GM21619 (cell line): ENCODE measurements at regions not wholly inside any gene's neighbourhood (a gene's known extent, or its start where the extent isn't known, plus 50 kb on each side); places are given as distances from the start of the nearest gene placed in this dataset.
A peak's percentile ranks its signal among the peaks of the same experiment; 100 is the strongest.

Experiments used
- ATAC-seq: cut with Tn5 transposase; IDR thresholded peaks from one replicate; pipeline ENCODE4 v1.9.1; 2021; ENCODE audit not compliant: unreplicated experiment

GRCh38 chr11:32200136-32200847, 109.4 kb downstream of the RCN1 start:
- ATAC-seq, result no peak

- no peak for ATAC-seq
These were observed 113.9 kb downstream of the RCN1 start for GRCh38 chr11:32204751-32205150.

- no peak for ATAC-seq
These were observed 119.7 kb downstream of the RCN1 start for GRCh38 chr11:32210556-32210955.

GRCh38 chr11:32213223-32213622, 122.3 kb downstream of the RCN1 start:
- ATAC-seq, result peak; percentile 54

GRCh38 chr11:32215157-32215556, 124.3 kb downstream of the RCN1 start:
- ATAC-seq, result no peak

GRCh38 chr11:32216749-32217148, 125.9 kb downstream of the RCN1 start:
- no peak for ATAC-seq

- no peak for ATAC-seq
These were observed 128.4 kb downstream of the RCN1 start for GRCh38 chr11:32219320-32219719.

- no peak for ATAC-seq
These were observed 130.7 kb downstream of the RCN1 start for GRCh38 chr11:32221476-32222032.

- ATAC-seq, result no peak
These were observed 133.7 kb downstream of the RCN1 start for GRCh38 chr11:32224580-32224979.

GRCh38 chr11:32225571-32226285, 134.9 kb downstream of the RCN1 start:
- ATAC-seq, result no peak

GRCh38 chr11:32226480-32226879, 135.6 kb downstream of the RCN1 start:
- no peak for ATAC-seq

- ATAC-seq, result no peak
These were observed 138.8 kb downstream of the RCN1 start for GRCh38 chr11:32229576-32230240.

- peak; percentile 88 for ATAC-seq
These were observed 141.1 kb downstream of the RCN1 start for GRCh38 chr11:32231909-32232493.

- no peak for ATAC-seq
These were observed 141.6 kb downstream of the RCN1 start for GRCh38 chr11:32232516-32232915.

- no peak for ATAC-seq
These were observed 142.4 kb downstream of the RCN1 start for GRCh38 chr11:32233276-32233675.

GRCh38 chr11:32233928-32234327, 143.1 kb downstream of the RCN1 start:
- ATAC-seq, result no peak

- ATAC-seq, result no peak
These were observed 153.6 kb downstream of the RCN1 start for GRCh38 chr11:32244453-32244852.

- no peak for ATAC-seq
These were observed 162.8 kb downstream of the RCN1 start for GRCh38 chr11:32253706-32254105.

- no peak for ATAC-seq
These were observed 165.0 kb downstream of the RCN1 start for GRCh38 chr11:32255841-32256240.

- ATAC-seq, result no peak
These were observed 165.6 kb downstream of the RCN1 start for GRCh38 chr11:32256466-32256865.

- peak; percentile 87 for ATAC-seq
These were observed 168.8 kb downstream of the RCN1 start for GRCh38 chr11:32259641-32260081.
